ENCODE measurements at regions not wholly inside any gene's neighbourhood (a gene's known extent, or its start where the extent isn't known, plus 50 kb on each side); places are given as distances from the start of the nearest gene placed in this dataset.

GRCh38 chr3:34411596-34411995 lies 613.2 kb downstream of the PDCD6IP start:
- no peaks in the 10 kb centered on the region for H3K9me3 ChIP-seq (ENCODE audit: control insufficient read depth, low read length)
- H2AFZ ChIP-seq (ENCODE audit: low read depth, low read length): no peak overlapping the region
- no peak overlapping the region for H2BK120ac ChIP-seq (ENCODE audit: low read depth, low read length)
- no peaks in the 10 kb centered on the region for H3K4me1 ChIP-seq (ENCODE audit: control insufficient read depth, insufficient read depth, low read depth, low read length)
- no peak overlapping the region for H2BK12ac ChIP-seq (ENCODE audit: low read length in 2 of 2)
- H4K8ac ChIP-seq (ENCODE audit: low read length): no peak overlapping the region
- 100% methylated on average over 1 of the region's 1 CpG for WGBS
- H3K18ac ChIP-seq (ENCODE audit: low read depth in 1 of 2, low read length in 2 of 2): no peak overlapping the region
- H4K91ac ChIP-seq (ENCODE audit: low read length): no peak overlapping the region
- no peak overlapping the region for H3K23ac ChIP-seq (ENCODE audit: low read length in 2 of 2)
- H3K4ac ChIP-seq (ENCODE audit: low read depth in 1 of 2, low read length in 2 of 2): no peak overlapping the region
- no peak overlapping the region for H3K4me2 ChIP-seq (ENCODE audit: low read length, poor library complexity, severe bottlenecking)
- no peak overlapping the region for H2BK15ac ChIP-seq (ENCODE audit: low read depth, poor library complexity, severe bottlenecking)
- no peak overlapping the region for H3K27ac ChIP-seq (ENCODE audit: low read length, poor library complexity, severe bottlenecking)
- no peak overlapping the region for H2BK5ac ChIP-seq (ENCODE audit: low read depth, low read length, poor library complexity, severe bottlenecking)
- H3K9ac ChIP-seq (ENCODE audit: low read length): no peak overlapping the region
- no peak overlapping the region for H3K14ac ChIP-seq (ENCODE audit: low read length in 2 of 2)
- H3K36me3 ChIP-seq (ENCODE audit: control insufficient read depth in 1 of 2, insufficient read depth in 2 of 2, low read depth in 1 of 2, low read length in 2 of 2): no peaks in the 10 kb centered on the region
- no peak overlapping the region for H3K4me3 ChIP-seq (ENCODE audit: insufficient read depth in 1 of 2, low read depth in 1 of 2, low read length in 2 of 2)
- H3K79me1 ChIP-seq (replicated peaks; ENCODE audit: low read length, poor library complexity, severe bottlenecking): no peaks in the 10 kb centered on the region
- no peaks in the 10 kb centered on the region for H3K27me3 ChIP-seq (ENCODE audit: control insufficient read depth in 1 of 2, insufficient read depth in 1 of 2, low read length in 2 of 2)
- no peak overlapping the region for H2AK5ac ChIP-seq (ENCODE audit: low read length, severe bottlenecking)
- no peak for DNase-seq

- no peak overlapping the region for H2AFZ ChIP-seq (ENCODE audit: low read depth, low read length)
- no peak overlapping the region for H2BK5ac ChIP-seq (ENCODE audit: low read depth, low read length, poor library complexity, severe bottlenecking)
- H3K4me2 ChIP-seq (ENCODE audit: low read length, poor library complexity, severe bottlenecking): no peak overlapping the region
- H3K4me1 ChIP-seq (ENCODE audit: control insufficient read depth, insufficient read depth, low read depth, low read length): no peaks in the 10 kb centered on the region
- H2AK5ac ChIP-seq (ENCODE audit: low read length, severe bottlenecking): no peak overlapping the region
- DNase-seq: no peak
- no peak overlapping the region for H3K27ac ChIP-seq (ENCODE audit: low read length, poor library complexity, severe bottlenecking)
- H3K18ac ChIP-seq (ENCODE audit: low read depth in 1 of 2, low read length in 2 of 2): no peak overlapping the region
- H4K8ac ChIP-seq (ENCODE audit: low read length): no peak overlapping the region
- H2BK15ac ChIP-seq (ENCODE audit: low read depth, poor library complexity, severe bottlenecking): no peak overlapping the region
- no peak overlapping the region for H3K14ac ChIP-seq (ENCODE audit: low read length in 2 of 2)
- H3K4me3 ChIP-seq (ENCODE audit: insufficient read depth in 1 of 2, low read depth in 1 of 2, low read length in 2 of 2): no peak overlapping the region
- H3K4ac ChIP-seq (ENCODE audit: low read depth in 1 of 2, low read length in 2 of 2): no peak overlapping the region
- no peak overlapping the region for H3K9ac ChIP-seq (ENCODE audit: low read length)
- no peak overlapping the region for H4K91ac ChIP-seq (ENCODE audit: low read length)
- peaks cover 12% of the 10 kb centered on the region for H3K9me3 ChIP-seq (ENCODE audit: control insufficient read depth, low read length)
- H2BK12ac ChIP-seq (ENCODE audit: low read length in 2 of 2): no peak overlapping the region
- H2BK120ac ChIP-seq (ENCODE audit: low read depth, low read length): no peak overlapping the region
- H3K23ac ChIP-seq (ENCODE audit: low read length in 2 of 2): no peak overlapping the region
- H3K27me3 ChIP-seq (ENCODE audit: control insufficient read depth in 1 of 2, insufficient read depth in 1 of 2, low read length in 2 of 2): no peaks in the 10 kb centered on the region
- no peaks in the 10 kb centered on the region for H3K36me3 ChIP-seq (ENCODE audit: control insufficient read depth in 1 of 2, insufficient read depth in 2 of 2, low read depth in 1 of 2, low read length in 2 of 2)
- WGBS: no CpG with 5 or more reads among the region's 1 CpG
- H3K79me1 ChIP-seq (replicated peaks; ENCODE audit: low read length, poor library complexity, severe bottlenecking): no peaks in the 10 kb centered on the region
Observed at GRCh38 chr3:34419801-34420200, 621.4 kb downstream of the PDCD6IP start.

GRCh38 chr3:34421762-34422161 lies 623.3 kb downstream of the PDCD6IP start:
- no peak overlapping the region for H2AFZ ChIP-seq (ENCODE audit: low read depth, low read length)
- H3K4ac ChIP-seq (ENCODE audit: low read depth in 1 of 2, low read length in 2 of 2): no peak overlapping the region
- H2BK15ac ChIP-seq (ENCODE audit: low read depth, poor library complexity, severe bottlenecking): no peak overlapping the region
- H3K79me1 ChIP-seq (replicated peaks; ENCODE audit: low read length, poor library complexity, severe bottlenecking): no peaks in the 10 kb centered on the region
- no peak overlapping the region for H3K27ac ChIP-seq (ENCODE audit: low read length, poor library complexity, severe bottlenecking)
- H3K9me3 ChIP-seq (ENCODE audit: control insufficient read depth, low read length): peaks cover 20% of the 10 kb centered on the region
- H3K27me3 ChIP-seq (ENCODE audit: control insufficient read depth in 1 of 2, insufficient read depth in 1 of 2, low read length in 2 of 2): no peaks in the 10 kb centered on the region
- H4K8ac ChIP-seq (ENCODE audit: low read length): no peak overlapping the region
- no peak overlapping the region for H3K9ac ChIP-seq (ENCODE audit: low read length)
- H2BK12ac ChIP-seq (ENCODE audit: low read length in 2 of 2): no peak overlapping the region
- DNase-seq: no peak
- H3K36me3 ChIP-seq (ENCODE audit: control insufficient read depth in 1 of 2, insufficient read depth in 2 of 2, low read depth in 1 of 2, low read length in 2 of 2): no peaks in the 10 kb centered on the region
- no peak overlapping the region for H4K91ac ChIP-seq (ENCODE audit: low read length)
- no peak overlapping the region for H2BK120ac ChIP-seq (ENCODE audit: low read depth, low read length)
- H2AK5ac ChIP-seq (ENCODE audit: low read length, severe bottlenecking): no peak overlapping the region
- no peak overlapping the region for H3K14ac ChIP-seq (ENCODE audit: low read length in 2 of 2)
- no peak overlapping the region for H2BK5ac ChIP-seq (ENCODE audit: low read depth, low read length, poor library complexity, severe bottlenecking)
- no peak overlapping the region for H3K18ac ChIP-seq (ENCODE audit: low read depth in 1 of 2, low read length in 2 of 2)
- WGBS: 94% methylated on average over 2 of the region's 2 CpGs
- no peak overlapping the region for H3K4me2 ChIP-seq (ENCODE audit: low read length, poor library complexity, severe bottlenecking)
- no peak overlapping the region for H3K23ac ChIP-seq (ENCODE audit: low read length in 2 of 2)
- H3K4me1 ChIP-seq (ENCODE audit: control insufficient read depth, insufficient read depth, low read depth, low read length): no peaks in the 10 kb centered on the region
- no peak overlapping the region for H3K4me3 ChIP-seq (ENCODE audit: insufficient read depth in 1 of 2, low read depth in 1 of 2, low read length in 2 of 2)

GRCh38 chr3:34439796-34440195 lies 641.4 kb downstream of the PDCD6IP start:
- no peaks in the 10 kb centered on the region for H3K27me3 ChIP-seq (ENCODE audit: control insufficient read depth in 1 of 2, insufficient read depth in 1 of 2, low read length in 2 of 2)
- H2BK120ac ChIP-seq (ENCODE audit: low read depth, low read length): no peak overlapping the region
- H2BK5ac ChIP-seq (ENCODE audit: low read depth, low read length, poor library complexity, severe bottlenecking): no peak overlapping the region
- WGBS: 70% methylated on average over 2 of the region's 2 CpGs
- H3K14ac ChIP-seq (ENCODE audit: low read length in 2 of 2): no peak overlapping the region
- H2BK15ac ChIP-seq (ENCODE audit: low read depth, poor library complexity, severe bottlenecking): no peak overlapping the region
- H2BK12ac ChIP-seq (ENCODE audit: low read length in 2 of 2): no peak overlapping the region
- no peaks in the 10 kb centered on the region for H3K36me3 ChIP-seq (ENCODE audit: control insufficient read depth in 1 of 2, insufficient read depth in 2 of 2, low read depth in 1 of 2, low read length in 2 of 2)
- H3K18ac ChIP-seq (ENCODE audit: low read depth in 1 of 2, low read length in 2 of 2): no peak overlapping the region
- H2AFZ ChIP-seq (ENCODE audit: low read depth, low read length): no peak overlapping the region
- no peak overlapping the region for H3K4me3 ChIP-seq (ENCODE audit: insufficient read depth in 1 of 2, low read depth in 1 of 2, low read length in 2 of 2)
- H3K9ac ChIP-seq (ENCODE audit: low read length): no peak overlapping the region
- H3K4me2 ChIP-seq (ENCODE audit: low read length, poor library complexity, severe bottlenecking): no peak overlapping the region
- no peak overlapping the region for H3K4ac ChIP-seq (ENCODE audit: low read depth in 1 of 2, low read length in 2 of 2)
- H3K27ac ChIP-seq (ENCODE audit: low read length, poor library complexity, severe bottlenecking): no peak overlapping the region
- no peak overlapping the region for H3K23ac ChIP-seq (ENCODE audit: low read length in 2 of 2)
- no peaks in the 10 kb centered on the region for H3K79me1 ChIP-seq (replicated peaks; ENCODE audit: low read length, poor library complexity, severe bottlenecking)
- H3K9me3 ChIP-seq (ENCODE audit: control insufficient read depth, low read length): peaks cover 31% of the 10 kb centered on the region
- DNase-seq: no peak
- no peaks in the 10 kb centered on the region for H3K4me1 ChIP-seq (ENCODE audit: control insufficient read depth, insufficient read depth, low read depth, low read length)
- H2AK5ac ChIP-seq (ENCODE audit: low read length, severe bottlenecking): no peak overlapping the region
- no peak overlapping the region for H4K8ac ChIP-seq (ENCODE audit: low read length)
- H4K91ac ChIP-seq (ENCODE audit: low read length): no peak overlapping the region

Measured in mesenchymal stem cell (in vitro differentiated cells and primary cell).